IMR-90 (cell line): ENCODE measurements at regions not wholly inside any gene's neighbourhood (a gene's known extent, or its start where the extent isn't known, plus 50 kb on each side); places are given as distances from the start of the nearest gene placed in this dataset.

Source experiments
- ATAC-seq: fragments of 200-7000 bp; cut with Tn5 transposase; 2 replicates; pipeline ENCODE4 v1.9.1; 2020; ENCODE audit warnings: low read depth, mild to moderate bottlenecking, moderate library complexity
- BruUV-seq: library from RNA; stranded (reverse); fragments of 400-500 nt; replicated peaks from 2 replicates; lab custom pipeline; 2021; lab: Mats Ljungman, UMichigan
- CTCF ChIA-PET: fragments of 300-600 bp; formaldehyde crosslinking; extraction: SDS; loops from one replicate; lab custom pipeline; 2021; ENCODE audit warnings: antibody characterized with exemption; lab: Yijun Ruan, JAX
- POLR2A ChIA-PET: fragments of 300-600 bp; sonication (Branson Sonifier 250); formaldehyde crosslinking; loops from one replicate; lab custom pipeline; 2022; ENCODE audit warnings: antibody characterized with exemption; ENCODE audit not compliant: unreplicated experiment; lab: Charles Lee
- DNase-seq: peaks from one replicate; pipeline ENCODE4 v3.0.0; 2013
- H2AFZ ChIP-seq: replicated peaks from 2 replicates; pipeline ENCODE3; 2013; ENCODE audit warnings: low read length, mild to moderate bottlenecking; ENCODE audit not compliant: poor library complexity
- H2AK5ac ChIP-seq: 2 replicates; pipeline ENCODE4 v1.6.1; 2013; ENCODE audit warnings: low read depth, low read length, inconsistent platforms
- H2AK9ac ChIP-seq: replicated peaks from 2 replicates; pipeline ENCODE3; 2013; ENCODE audit warnings: mild to moderate bottlenecking, low read depth, low read length, moderate library complexity; ENCODE audit not compliant: poor library complexity
- H2BK120ac ChIP-seq: 2 replicates; pipeline ENCODE4 v1.6.1; 2013; ENCODE audit warnings: low read depth, low read length, inconsistent platforms
- H2BK15ac ChIP-seq: 3 replicates; pipeline ENCODE4 v1.6.1; 2013; ENCODE audit warnings: low read depth, low read length, inconsistent platforms
- H2BK20ac ChIP-seq: 2 replicates; pipeline ENCODE4 v1.6.1; 2013; ENCODE audit warnings: low read depth, mild to moderate bottlenecking, inconsistent platforms, low read length, moderate library complexity
- H2BK5ac ChIP-seq: 2 replicates; pipeline ENCODE4 v1.6.1; 2013; ENCODE audit warnings: mild to moderate bottlenecking, low read depth, low read length, inconsistent platforms; ENCODE audit not compliant: poor library complexity, severe bottlenecking
- H3K14ac ChIP-seq: replicated peaks from 2 replicates; pipeline ENCODE4 v1.6.1; 2013; ENCODE audit warnings: low read depth, low read length, inconsistent platforms
- H3K18ac ChIP-seq: 2 replicates; pipeline ENCODE4 v1.6.1; 2013; ENCODE audit warnings: low read depth, low read length, control low read depth
- H3K23ac ChIP-seq: 2 replicates; pipeline ENCODE4 v1.6.1; 2013; ENCODE audit warnings: low read depth, low read length, inconsistent platforms
- H3K27ac ChIP-seq: 2 replicates; pipeline ENCODE4 v1.5.1; 2013; ENCODE audit warnings: mild to moderate bottlenecking, control low read depth, low read length; ENCODE audit not compliant: insufficient read depth
- H3K27me3 ChIP-seq: 2 replicates; pipeline ENCODE4 v1.6.1; 2013; ENCODE audit warnings: low read length; ENCODE audit not compliant: control insufficient read depth, insufficient read depth
- H3K36me3 ChIP-seq: 2 replicates; pipeline ENCODE4 v1.6.1; 2013; ENCODE audit warnings: low read length, mixed read lengths; ENCODE audit not compliant: control insufficient read depth, insufficient read depth
- H3K4ac ChIP-seq: 2 replicates; pipeline ENCODE4 v1.6.1; 2013; ENCODE audit warnings: low read depth, low read length, inconsistent platforms
- H3K4me1 ChIP-seq: 2 replicates; pipeline ENCODE4 v1.6.1; 2013; ENCODE audit warnings: low read length, mixed read lengths; ENCODE audit not compliant: control insufficient read depth, insufficient read depth
- H3K4me2 ChIP-seq: 2 replicates; pipeline ENCODE4 v1.6.1; 2013; ENCODE audit warnings: low read depth, mild to moderate bottlenecking, control low read depth, low read length, moderate library complexity
- H3K4me3 ChIP-seq: 2 replicates; pipeline ENCODE4 v1.5.1; 2013; ENCODE audit warnings: low read depth, mild to moderate bottlenecking, control low read depth, low read length, moderate library complexity; ENCODE audit not compliant: insufficient read depth
- H3K56ac ChIP-seq: 2 replicates; pipeline ENCODE4 v1.6.1; 2013; ENCODE audit warnings: low read length, inconsistent platforms; ENCODE audit not compliant: insufficient read depth; ENCODE audit errors: extremely low read depth
- H3K79me1 ChIP-seq, 2 experiments: 2 replicates each; pipeline ENCODE4 v1.6.1; 2013; ENCODE audit warnings: low read length in 2 of 2, inconsistent platforms in 1 of 2, low read depth in 1 of 2
- H3K9ac ChIP-seq: 2 replicates; pipeline ENCODE4 v1.6.1; 2013; ENCODE audit warnings: low read depth, low read length, control low read depth
- H3K9me1 ChIP-seq: 2 replicates; pipeline ENCODE4 v1.6.1; 2013; ENCODE audit warnings: low read length, inconsistent platforms; ENCODE audit not compliant: insufficient read depth
- H3K9me3 ChIP-seq: 2 replicates; pipeline ENCODE4 v1.6.1; 2013; ENCODE audit warnings: low read length; ENCODE audit not compliant: control insufficient read depth, insufficient read depth
- H4K20me1 ChIP-seq: 2 replicates; pipeline ENCODE4 v1.6.1; 2013; ENCODE audit warnings: low read length, inconsistent platforms; ENCODE audit not compliant: insufficient read depth
- H4K5ac ChIP-seq: 2 replicates; pipeline ENCODE4 v1.6.1; 2013; ENCODE audit warnings: mild to moderate bottlenecking, low read depth, low read length, control low read depth
- H4K8ac ChIP-seq, 2 experiments: 2 replicates each; pipeline ENCODE4 v1.6.1; 2013; ENCODE audit warnings: low read depth in 2 of 2, low read length in 2 of 2, control low read depth in 1 of 2, inconsistent platforms in 1 of 2
- H4K91ac ChIP-seq: 2 replicates; pipeline ENCODE4 v1.6.1; 2013; ENCODE audit warnings: low read depth, low read length, inconsistent platforms; ENCODE audit not compliant: insufficient read depth
- BHLHE40 ChIP-seq: fragments of 150-350 bp; IDR thresholded peaks from 2 replicates; pipeline ENCODE4 v1.6.1; 2016; ENCODE audit warnings: mild to moderate bottlenecking, low read depth, low read length
- CEBPB ChIP-seq: IDR thresholded peaks from 2 replicates; pipeline ENCODE4 v1.6.1; 2012; ENCODE audit warnings: low read depth, low read length, improper control_type of control experiment
- CHD1 ChIP-seq: IDR thresholded peaks from 2 replicates; pipeline ENCODE4 v1.6.1; 2012; ENCODE audit warnings: low read depth, low read length, improper control_type of control experiment
- FOS ChIP-seq: fragments of 150-350 bp; IDR thresholded peaks from 2 replicates; pipeline ENCODE4 v1.6.1; 2016; ENCODE audit warnings: low read depth, low read length
- MAFK ChIP-seq: IDR thresholded peaks from 2 replicates; pipeline ENCODE4 v1.6.1; 2012; ENCODE audit warnings: low read depth, low read length, improper control_type of control experiment
- MAZ ChIP-seq: IDR thresholded peaks from 2 replicates; pipeline ENCODE4 v1.6.1; 2012; ENCODE audit warnings: low read depth, mild to moderate bottlenecking, low read length, improper control_type of control experiment, moderate library complexity, borderline replicate concordance
- MXI1 ChIP-seq: IDR thresholded peaks from 2 replicates; pipeline ENCODE4 v1.6.1; 2012; ENCODE audit warnings: low read depth, mild to moderate bottlenecking, low read length, moderate library complexity, borderline replicate concordance
- NFE2L2 ChIP-seq: fragments of 150-350 bp; IDR thresholded peaks from 2 replicates; pipeline ENCODE4 v1.6.1; 2016; ENCODE audit warnings: low read depth, mild to moderate bottlenecking, low read length
- POLR2A ChIP-seq: IDR thresholded peaks from 2 replicates; pipeline ENCODE4 v1.6.1; 2012; ENCODE audit warnings: mild to moderate bottlenecking, low read depth, low read length
- RAD21 ChIP-seq: IDR thresholded peaks from 2 replicates; pipeline ENCODE4 v1.6.1; 2012; ENCODE audit warnings: low read length, improper control_type of control experiment
- RCOR1 ChIP-seq: IDR thresholded peaks from 2 replicates; pipeline ENCODE4 v1.6.1; 2012; ENCODE audit warnings: mild to moderate bottlenecking, low read length, improper control_type of control experiment; ENCODE audit not compliant: insufficient replicate concordance
- RFX5 ChIP-seq: IDR thresholded peaks from 2 replicates; pipeline ENCODE4 v1.8.0; 2012; ENCODE audit warnings: low read depth, mild to moderate bottlenecking, low read length, moderate library complexity
- SMC3 ChIP-seq: fragments of 150-350 bp; IDR thresholded peaks from 2 replicates; pipeline ENCODE4 v1.6.1; 2016; ENCODE audit warnings: low read depth, mild to moderate bottlenecking, antibody characterized with exemption, low read length, moderate library complexity
- USF2 ChIP-seq: fragments of 150-350 bp; IDR thresholded peaks from 2 replicates; pipeline ENCODE4 v1.6.1; 2017; ENCODE audit warnings: mild to moderate bottlenecking, antibody characterized with exemption, low read length, low read depth
- WGBS, 2 experiments: methylation state at CpG; one replicate each; pipeline versions ENCODE4 v1.1.5 to v1.1.7; 2013; ENCODE audit warnings: missing lambda C conversion rate in 2 of 2; ENCODE audit not compliant: insufficient read length in 1 of 2; ENCODE audit errors: extremely low coverage in 2 of 2; 5-methylcytosine and 5-hydroxymethylcytosine counted together
- dilution Hi-C: fragments of 300-500 bp; cut with HindIII; formaldehyde crosslinking; loops from one replicate; pipeline ENCODE4 v1.14.3; 2018; ENCODE audit warnings: low sequenced_read_pairs; ENCODE audit not compliant: unreplicated experiment
- in situ Hi-C: fragments of 300-500 bp; cut with MboI; formaldehyde crosslinking; loops from 3 replicates; pipeline ENCODE4 v1.14.3; 2019; ENCODE audit warnings: low sequenced_read_pairs, inconsistent platforms, mixed read lengths
- intact Hi-C: fragments of 100-400 bp; cut with micrococcal nuclease; formaldehyde crosslinking; loops from 2 replicates; pipeline ENCODE4 v1.10.0; 2022
- TF ChIP-seq, protein P1 (sequence below): conservative IDR thresholded peaks from 2 replicates; pipeline ENCODE4 v1.5.1; 2012; ENCODE audit warnings: mild to moderate bottlenecking, low read depth, low read length, improper control_type of control experiment
- TF ChIP-seq, protein P2 (sequence below): fragments of 150-350 bp; IDR thresholded peaks from 2 replicates; pipeline ENCODE4 v1.6.1; 2016; ENCODE audit warnings: low read depth, mild to moderate bottlenecking, low read length, moderate library complexity, borderline replicate concordance

GRCh38 chr10:47183704-47184041 lies 116.3 kb upstream of the GDF10 start:
- Histone ChIP-seq H3K27ac (no peak overlapping the region), H3K36me3 (no peaks in the 10 kb centered on the region), H3K18ac (no peak overlapping the region), H3K4me3 (no peak overlapping the region), H2AK9ac (no peak overlapping the region), H2BK15ac (no peak overlapping the region), H3K79me1 (no peaks in the 10 kb centered on the region), H2BK120ac (no peak overlapping the region), H4K5ac (no peak overlapping the region), H3K9me3 (no peaks in the 10 kb centered on the region), H2BK5ac (no peak overlapping the region), H3K4me1 (no peaks in the 10 kb centered on the region), H4K20me1 (no peaks in the 10 kb centered on the region), H3K4ac (no peak overlapping the region), H3K9me1 (no peaks in the 10 kb centered on the region; the same call in 1 of the 2 replicates), H3K23ac (no peak overlapping the region), H3K27me3 (peaks cover 8% of the 10 kb centered on the region; the same call in 1 of the 2 replicates), H3K56ac (no peak overlapping the region), H4K8ac (no peak overlapping the region), H3K9ac (no peak overlapping the region), H3K4me2 (no peak overlapping the region), H2BK20ac (no peak overlapping the region), H3K14ac (no peak overlapping the region), H2AK5ac (no peak overlapping the region), H4K91ac (no peak overlapping the region), H2AFZ (no peak overlapping the region)
- no peak for DNase-seq
- TF ChIP-seq RFX5 (no peak), NFE2L2 (no peak), RCOR1 (no peak), SMC3 (no peak), MAFK (no peak), POLR2A (no peak), CHD1 (no peak), RAD21 (no peak), FOS (no peak), CEBPB (no peak), MAZ (no peak), USF2 (no peak), BHLHE40 (no peak), MXI1 (no peak)
- TF ChIP-seq, protein P1, sequence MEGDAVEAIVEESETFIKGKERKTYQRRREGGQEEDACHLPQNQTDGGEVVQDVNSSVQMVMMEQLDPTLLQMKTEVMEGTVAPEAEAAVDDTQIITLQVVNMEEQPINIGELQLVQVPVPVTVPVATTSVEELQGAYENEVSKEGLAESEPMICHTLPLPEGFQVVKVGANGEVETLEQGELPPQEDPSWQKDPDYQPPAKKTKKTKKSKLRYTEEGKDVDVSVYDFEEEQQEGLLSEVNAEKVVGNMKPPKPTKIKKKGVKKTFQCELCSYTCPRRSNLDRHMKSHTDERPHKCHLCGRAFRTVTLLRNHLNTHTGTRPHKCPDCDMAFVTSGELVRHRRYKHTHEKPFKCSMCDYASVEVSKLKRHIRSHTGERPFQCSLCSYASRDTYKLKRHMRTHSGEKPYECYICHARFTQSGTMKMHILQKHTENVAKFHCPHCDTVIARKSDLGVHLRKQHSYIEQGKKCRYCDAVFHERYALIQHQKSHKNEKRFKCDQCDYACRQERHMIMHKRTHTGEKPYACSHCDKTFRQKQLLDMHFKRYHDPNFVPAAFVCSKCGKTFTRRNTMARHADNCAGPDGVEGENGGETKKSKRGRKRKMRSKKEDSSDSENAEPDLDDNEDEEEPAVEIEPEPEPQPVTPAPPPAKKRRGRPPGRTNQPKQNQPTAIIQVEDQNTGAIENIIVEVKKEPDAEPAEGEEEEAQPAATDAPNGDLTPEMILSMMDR = no peak
- TF ChIP-seq, protein P2, sequence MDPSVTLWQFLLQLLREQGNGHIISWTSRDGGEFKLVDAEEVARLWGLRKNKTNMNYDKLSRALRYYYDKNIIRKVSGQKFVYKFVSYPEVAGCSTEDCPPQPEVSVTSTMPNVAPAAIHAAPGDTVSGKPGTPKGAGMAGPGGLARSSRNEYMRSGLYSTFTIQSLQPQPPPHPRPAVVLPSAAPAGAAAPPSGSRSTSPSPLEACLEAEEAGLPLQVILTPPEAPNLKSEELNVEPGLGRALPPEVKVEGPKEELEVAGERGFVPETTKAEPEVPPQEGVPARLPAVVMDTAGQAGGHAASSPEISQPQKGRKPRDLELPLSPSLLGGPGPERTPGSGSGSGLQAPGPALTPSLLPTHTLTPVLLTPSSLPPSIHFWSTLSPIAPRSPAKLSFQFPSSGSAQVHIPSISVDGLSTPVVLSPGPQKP = no peak
- dilution Hi-C loops = no loop called here
- in situ Hi-C loops = no loop called here
- CTCF ChIA-PET = no interaction called here
- ATAC-seq = no peak
- no TSS peak for BruUV-seq
- intact Hi-C loops = no loop called here
- no CpG with 5 or more reads among the region's 4 CpGs for WGBS, 2 experiments
- POLR2A ChIA-PET = no interaction called here
